GM18511 (cell line): ENCODE measurements at regions not wholly inside any gene's neighbourhood (a gene's known extent, or its start where the extent isn't known, plus 50 kb on each side); places are given as distances from the start of the nearest gene placed in this dataset.

Experiments
- ATAC-seq: cut with Tn5 transposase; IDR thresholded peaks from one replicate; pipeline ENCODE4 v1.9.1; 2021; ENCODE audit warnings: mild to moderate bottlenecking, moderate library complexity; ENCODE audit not compliant: unreplicated experiment

GRCh38 chr3:26345613-26346012 lies 277.0 kb upstream of the LRRC3B start:
- ATAC-seq: no peak

DNA sequence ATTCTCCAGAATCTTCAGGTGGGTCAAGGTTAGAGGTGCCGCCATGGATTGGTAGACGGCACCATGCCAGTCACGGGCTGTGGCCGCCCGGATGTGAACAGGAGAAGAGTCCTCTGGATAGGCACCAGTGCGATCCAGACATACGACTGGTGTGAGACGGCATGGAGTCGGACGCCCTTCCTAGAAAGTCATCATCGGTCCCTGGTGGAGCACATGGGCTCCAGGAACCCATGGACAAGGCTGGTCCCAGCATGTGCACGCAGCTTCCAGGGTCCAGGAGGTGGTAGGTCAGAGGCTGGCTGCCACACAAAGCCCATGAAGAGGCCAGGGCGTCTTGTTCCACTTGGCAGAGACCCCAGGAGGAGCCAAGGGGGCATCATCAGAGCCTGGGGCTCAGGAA lies 276.1 kb upstream of the LRRC3B start:
- ATAC-seq: no peak

DNA sequence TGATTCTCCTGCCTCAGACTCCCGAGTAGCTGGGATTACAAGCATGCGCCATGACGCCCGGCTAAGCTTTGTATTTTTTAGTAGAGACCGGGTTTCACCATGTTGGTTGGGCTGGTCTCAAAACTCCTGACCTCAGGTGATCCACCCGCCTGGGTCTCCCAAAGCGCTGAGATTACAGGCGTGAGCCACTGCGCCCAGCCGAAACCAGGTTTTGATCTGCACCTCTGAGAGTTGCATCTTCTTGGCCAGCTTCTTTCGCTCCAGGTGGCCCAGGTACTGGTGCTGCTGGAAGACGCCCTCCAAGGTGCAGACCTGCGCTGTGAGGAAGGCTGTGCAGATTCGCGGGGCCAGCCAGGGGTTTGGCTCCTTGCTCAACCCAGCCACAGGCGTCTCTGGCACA lies 275.4 kb upstream of the LRRC3B start:
- no peak for ATAC-seq

DNA sequence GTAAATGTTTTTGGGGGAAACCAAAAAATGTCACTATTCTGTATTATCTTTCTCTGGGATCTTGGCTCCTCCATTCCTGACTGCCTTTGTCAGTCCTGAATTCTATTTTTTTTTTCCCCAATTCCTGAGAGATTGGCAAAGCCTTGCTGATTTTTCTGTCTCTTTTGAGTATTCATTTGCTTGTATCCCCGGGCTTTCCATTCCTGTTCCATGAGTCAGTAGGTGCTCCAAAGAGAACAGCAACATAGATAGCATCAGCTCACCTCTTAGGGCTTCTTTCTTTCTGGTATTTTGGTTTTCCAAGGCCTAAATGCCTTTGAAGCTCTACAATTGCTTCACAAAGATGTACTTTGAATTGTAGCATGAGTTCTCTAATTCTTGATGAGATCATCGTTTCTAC lies 271.7 kb upstream of the LRRC3B start:
- ATAC-seq: no peak

- no peak for ATAC-seq
Observed at GRCh38 chr3:26353097-26353496, 269.5 kb upstream of the LRRC3B start.

DNA sequence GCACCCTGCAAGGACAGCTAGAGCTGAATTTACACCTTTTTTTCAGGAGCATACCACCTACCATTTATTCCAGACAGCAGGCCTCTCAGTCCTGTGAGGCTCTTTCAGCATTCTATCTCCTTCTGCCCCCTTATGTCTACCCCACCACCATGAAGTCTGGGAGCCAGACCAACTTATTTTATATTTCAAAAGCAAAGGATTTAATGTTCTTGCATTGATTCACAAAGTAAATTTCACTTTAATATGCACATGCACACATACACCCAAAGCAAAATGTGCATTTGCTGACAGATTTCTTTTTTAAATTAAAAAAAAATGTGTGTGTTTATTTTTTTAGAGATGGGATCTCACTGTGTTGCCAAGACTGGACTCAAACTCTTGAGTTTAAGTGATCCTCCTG lies 264.2 kb upstream of the LRRC3B start:
- no peak for ATAC-seq

DNA sequence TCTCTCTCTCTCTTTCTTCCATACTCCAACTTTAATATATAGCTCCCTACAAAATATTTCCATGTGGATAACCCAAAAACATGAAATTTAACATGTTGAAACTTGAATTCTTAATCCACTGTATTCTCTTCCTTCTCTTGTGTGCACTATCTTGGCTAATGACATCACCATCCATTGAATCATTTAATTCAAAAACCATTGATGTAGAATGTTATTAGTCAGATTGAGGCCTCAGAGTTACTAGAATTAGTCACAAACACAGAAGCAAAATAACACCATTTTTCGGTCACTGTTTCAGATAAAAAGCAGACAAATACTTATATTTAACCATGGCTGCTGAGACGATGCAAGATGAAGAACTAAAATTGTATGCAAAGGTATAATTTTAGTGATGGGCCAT lies 256.9 kb upstream of the LRRC3B start:
- peak; percentile 48 for ATAC-seq

DNA sequence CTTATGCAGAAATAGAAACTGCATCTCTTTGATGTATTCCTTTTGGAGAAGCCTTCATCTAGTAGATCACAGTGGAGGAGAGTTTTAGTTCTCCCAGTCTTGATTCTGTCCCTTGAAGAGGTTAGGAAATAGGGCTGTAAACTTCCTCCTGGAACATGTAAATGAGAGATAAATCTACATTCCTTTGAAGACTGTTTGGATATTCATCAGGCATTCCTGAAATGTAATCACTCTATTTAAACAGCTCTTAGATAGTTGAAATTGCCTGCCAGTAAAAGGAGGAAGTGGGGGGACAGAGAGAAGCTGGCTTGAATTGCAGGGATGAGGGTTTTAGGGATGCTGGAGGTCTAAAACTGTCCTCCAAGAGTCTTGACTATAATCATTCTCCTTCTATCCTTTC lies 254.3 kb upstream of the LRRC3B start:
- ATAC-seq: no peak

GRCh38 chr3:26369133-26369532 lies 253.4 kb upstream of the LRRC3B start:
- no peak for ATAC-seq

GRCh38 chr3:26375843-26376530 lies 246.6 kb upstream of the LRRC3B start:
- no peak for ATAC-seq

GRCh38 chr3:26381411-26381810 lies 241.2 kb upstream of the LRRC3B start:
- ATAC-seq: no peak

- ATAC-seq: no peak
Observed at GRCh38 chr3:26406636-26407035, 215.9 kb upstream of the LRRC3B start.

GRCh38 chr3:26418553-26418952 lies 204.0 kb upstream of the LRRC3B start:
- no peak for ATAC-seq

DNA sequence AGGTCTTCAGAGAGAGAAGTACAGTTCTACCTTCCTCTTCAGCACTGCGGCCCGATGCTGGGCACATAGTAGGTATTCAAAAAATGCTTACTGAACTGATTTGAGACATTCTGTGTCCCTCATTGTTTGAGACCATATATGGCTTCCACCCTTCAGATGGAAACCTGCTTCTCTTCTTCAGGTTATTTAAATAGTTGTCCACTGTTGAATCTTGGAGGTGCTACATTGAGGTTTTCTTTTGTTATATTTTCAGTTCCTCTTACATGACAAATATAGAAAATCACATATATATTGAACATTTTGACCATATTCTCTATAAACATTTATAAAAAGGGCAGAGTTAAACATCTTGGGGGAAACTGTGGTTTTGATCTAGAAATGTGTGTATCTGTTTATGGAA lies 200.2 kb upstream of the LRRC3B start:
- ATAC-seq: peak; percentile 91

- ATAC-seq: no peak
Observed at GRCh38 chr3:26425076-26425475, 197.5 kb upstream of the LRRC3B start.

DNA sequence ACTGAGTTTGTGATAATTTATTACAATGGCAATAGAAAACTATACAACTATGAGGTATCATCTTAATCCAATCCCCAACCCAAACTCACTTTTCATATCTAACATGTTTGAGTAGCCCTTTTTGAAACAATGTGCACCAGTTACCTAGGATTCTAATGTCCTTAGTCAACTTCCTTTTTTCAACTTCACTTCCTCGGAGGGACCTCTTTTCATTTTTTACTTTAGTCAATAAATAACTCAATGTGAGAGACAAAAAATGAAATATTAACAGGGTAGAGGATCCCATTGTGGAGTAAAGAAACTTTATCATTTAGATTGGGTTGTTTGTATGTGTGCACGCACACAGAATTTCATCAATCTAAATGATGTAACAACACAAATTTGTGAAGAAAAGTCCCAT lies 193.6 kb upstream of the LRRC3B start:
- peak; percentile 63 for ATAC-seq

GRCh38 chr3:26437678-26438077 lies 184.9 kb upstream of the LRRC3B start:
- ATAC-seq: no peak

- ATAC-seq: no peak
Observed at GRCh38 chr3:26438325-26438940, 184.1 kb upstream of the LRRC3B start.

DNA sequence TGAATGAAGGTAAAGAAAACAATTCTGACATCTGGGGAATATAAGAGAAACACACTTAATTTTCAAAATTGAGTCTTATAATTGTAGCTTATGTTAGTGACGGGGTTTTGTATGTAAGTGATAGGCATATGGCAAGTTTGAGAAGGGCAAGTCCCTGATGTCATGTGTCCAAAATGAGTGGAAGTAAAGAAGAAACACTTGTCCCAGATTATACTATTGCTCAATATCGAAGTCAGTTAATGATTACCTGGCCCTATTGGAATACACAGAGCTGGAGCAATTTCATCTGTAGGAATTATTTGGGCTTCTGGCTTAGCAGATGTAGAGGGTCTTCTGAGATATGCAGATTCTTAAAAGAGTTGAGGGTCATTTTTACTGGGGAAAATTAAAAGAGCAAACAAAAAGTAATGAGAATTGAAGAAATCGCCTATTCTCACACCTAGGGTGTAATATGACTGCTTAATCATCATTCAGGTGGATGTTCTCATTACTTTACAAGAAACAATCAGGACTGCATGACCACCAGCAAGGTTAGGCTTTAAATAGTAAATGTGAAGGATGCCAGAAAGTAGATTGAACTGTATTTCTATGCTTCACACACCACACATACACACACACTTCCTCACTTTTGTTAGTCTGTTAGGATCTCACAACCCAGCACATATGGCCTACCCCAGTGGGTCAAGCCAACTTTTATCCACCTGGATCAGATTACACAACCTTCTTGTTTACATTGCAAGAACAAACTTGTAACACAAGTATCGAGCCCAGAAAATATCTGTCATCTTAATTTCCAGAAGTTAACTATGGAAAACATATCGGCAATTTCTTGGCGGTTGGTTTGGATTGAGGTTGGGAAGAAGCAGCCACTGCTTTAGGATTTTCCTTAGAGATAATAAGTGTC lies 183.3 kb upstream of the LRRC3B start:
- no peak for ATAC-seq

- ATAC-seq: peak; percentile 86
Observed at GRCh38 chr3:26449996-26450395, 172.6 kb upstream of the LRRC3B start.

DNA sequence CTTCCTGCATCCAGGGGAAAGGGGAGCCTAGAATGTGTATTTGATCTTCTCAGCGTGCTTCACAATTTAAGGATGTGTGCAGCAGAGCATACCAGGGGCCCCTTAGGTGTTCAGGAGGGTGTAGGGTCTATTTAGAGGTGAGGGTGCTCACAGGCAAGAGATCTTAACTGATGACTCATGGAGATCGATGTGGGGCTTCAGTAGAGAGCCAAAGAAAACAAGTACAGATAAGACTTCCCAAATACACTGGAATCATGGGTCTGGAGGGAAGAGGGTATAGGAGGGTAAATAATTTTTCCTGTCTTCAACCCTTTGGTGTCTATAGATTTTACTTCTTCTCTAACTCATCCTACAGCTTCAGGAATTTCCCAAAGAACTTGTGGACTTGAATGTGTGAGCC lies 170.2 kb upstream of the LRRC3B start:
- no peak for ATAC-seq

DNA sequence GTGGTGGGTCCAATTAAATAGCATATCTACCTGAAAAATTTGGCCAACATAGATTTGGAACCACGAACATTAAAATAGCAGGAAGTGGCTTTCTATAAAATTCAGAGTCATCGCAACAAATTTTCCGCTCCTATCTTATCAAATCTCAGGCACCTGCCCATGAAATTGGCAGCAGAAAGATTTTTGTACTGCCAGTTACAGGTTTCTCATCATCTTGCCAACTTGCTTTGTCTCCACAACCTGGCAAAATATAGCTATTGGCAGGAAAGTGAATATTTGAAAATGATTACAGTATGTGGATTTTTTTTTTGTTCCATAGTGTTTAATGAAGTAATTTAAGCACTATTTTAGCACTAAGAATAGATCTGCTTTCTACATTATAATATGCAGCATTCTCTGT lies 161.6 kb upstream of the LRRC3B start:
- ATAC-seq: no peak
